H9 (cell line): ENCODE measurements at regions not wholly inside any gene's neighbourhood (a gene's known extent, or its start where the extent isn't known, plus 50 kb on each side); places are given as distances from the start of the nearest gene placed in this dataset.

Experiments used
- DNase-seq: peaks from one replicate; pipeline ENCODE4 v3.0.0-alpha.2; 2017
- H2AFZ ChIP-seq: one replicate; pipeline ENCODE4 v1.6.1; 2013; ENCODE audit warnings: mild to moderate bottlenecking, low read length, control low read depth, moderate library complexity
- H2AK5ac ChIP-seq: 2 replicates; pipeline ENCODE4 v1.6.1; 2013; ENCODE audit warnings: low read length, control low read depth, mixed read lengths; ENCODE audit not compliant: insufficient read length
- H2BK120ac ChIP-seq: one replicate; pipeline ENCODE4 v1.6.1; 2013; ENCODE audit warnings: low read depth, mild to moderate bottlenecking, low read length, control low read depth, inconsistent platforms; ENCODE audit not compliant: poor library complexity, severe bottlenecking
- H2BK12ac ChIP-seq: 2 replicates; pipeline ENCODE4 v1.6.1; 2013; ENCODE audit warnings: low read length, control low read depth, mixed read lengths, low read depth; ENCODE audit not compliant: insufficient read length
- H2BK15ac ChIP-seq: 2 replicates; pipeline ENCODE4 v1.6.1; 2013; ENCODE audit warnings: low read depth, low read length, control low read depth
- H2BK20ac ChIP-seq: one replicate; pipeline ENCODE4 v1.6.1; 2013; ENCODE audit warnings: low read depth, mild to moderate bottlenecking, low read length, control low read depth, inconsistent platforms; ENCODE audit not compliant: poor library complexity, severe bottlenecking
- H2BK5ac ChIP-seq: 2 replicates; pipeline ENCODE4 v1.6.1; 2013; ENCODE audit warnings: low read length, control low read depth, mixed read lengths; ENCODE audit not compliant: insufficient read length
- H3K14ac ChIP-seq: 2 replicates; pipeline ENCODE4 v1.6.1; 2013; ENCODE audit warnings: low read length, control low read depth; ENCODE audit not compliant: insufficient read depth
- H3K18ac ChIP-seq: 2 replicates; pipeline ENCODE4 v1.6.1; 2013; ENCODE audit warnings: low read depth, mild to moderate bottlenecking, mixed read lengths, low read length, control low read depth; ENCODE audit not compliant: insufficient read length
- H3K23ac ChIP-seq: 2 replicates; pipeline ENCODE4 v1.6.1; 2013; ENCODE audit warnings: low read length, control low read depth, mixed read lengths, low read depth; ENCODE audit not compliant: insufficient read length
- H3K23me2 ChIP-seq: 2 replicates; pipeline ENCODE4 v1.6.1; 2013; ENCODE audit warnings: low read depth, mild to moderate bottlenecking, mixed read lengths, low read length, control low read depth; ENCODE audit not compliant: insufficient read length, poor library complexity, severe bottlenecking
- H3K27ac ChIP-seq: 2 replicates; pipeline ENCODE4 v1.5.1; 2013; ENCODE audit warnings: low read length, control low read depth, mixed read lengths, low read depth; ENCODE audit not compliant: insufficient read length
- H3K27me3 ChIP-seq: 2 replicates; pipeline ENCODE4 v1.6.1; 2013; ENCODE audit warnings: low read length, control low read depth, inconsistent platforms; ENCODE audit not compliant: insufficient read depth
- H3K4ac ChIP-seq: 2 replicates; pipeline ENCODE4 v1.6.1; 2013; ENCODE audit warnings: low read depth, mild to moderate bottlenecking, control low read depth, inconsistent platforms, low read length, moderate library complexity
- H3K4me1 ChIP-seq: 2 replicates; pipeline ENCODE4 v1.6.1; 2013; ENCODE audit warnings: low read length, control low read depth, inconsistent platforms; ENCODE audit not compliant: insufficient read depth
- H3K4me2 ChIP-seq: 2 replicates; pipeline ENCODE4 v1.6.1; 2013; ENCODE audit warnings: low read length, control low read depth, mixed read lengths; ENCODE audit not compliant: insufficient read length, insufficient read depth
- H3K56ac ChIP-seq: 2 replicates; pipeline ENCODE4 v1.6.1; 2013; ENCODE audit warnings: low read depth, mild to moderate bottlenecking, mixed read lengths, low read length, control low read depth; ENCODE audit not compliant: insufficient read length
- H3K79me1 ChIP-seq: 2 replicates; pipeline ENCODE4 v1.6.1; 2013; ENCODE audit warnings: low read depth, mild to moderate bottlenecking, moderate library complexity, low read length, control low read depth, inconsistent platforms; ENCODE audit not compliant: insufficient read depth, poor library complexity, severe bottlenecking
- H3K79me2 ChIP-seq: 2 replicates; pipeline ENCODE4 v1.6.1; 2013; ENCODE audit warnings: low read length, control low read depth, inconsistent platforms; ENCODE audit not compliant: insufficient read depth
- H3K9ac ChIP-seq: 2 replicates; pipeline ENCODE4 v1.6.1; 2013; ENCODE audit warnings: low read length, control low read depth, mixed read lengths; ENCODE audit not compliant: insufficient read length; ENCODE audit errors: extremely low read depth
- H3K9me3 ChIP-seq: one replicate; pipeline ENCODE4 v1.6.1; 2013; ENCODE audit warnings: low read depth, low read length, inconsistent platforms; ENCODE audit not compliant: control insufficient read depth
- H3T11ph ChIP-seq: one replicate; pipeline ENCODE4 v1.6.1; 2013; ENCODE audit warnings: mild to moderate bottlenecking, low read length, control low read depth, inconsistent platforms
- H4K20me1 ChIP-seq: one replicate; pipeline ENCODE4 v1.6.1; 2013; ENCODE audit not compliant: control insufficient read depth, insufficient read length, insufficient read depth
- H4K5ac ChIP-seq: 2 replicates; pipeline ENCODE4 v1.6.1; 2013; ENCODE audit warnings: low read depth, mild to moderate bottlenecking, mixed read lengths, low read length, control low read depth; ENCODE audit not compliant: insufficient read length
- H4K8ac ChIP-seq: replicated peaks from 2 replicates; pipeline ENCODE4 v1.6.1; 2013; ENCODE audit warnings: low read length, control low read depth, mixed read lengths, low read depth; ENCODE audit not compliant: insufficient read length
- H4K91ac ChIP-seq: 2 replicates; pipeline ENCODE4 v1.6.1; 2013; ENCODE audit warnings: low read depth, mild to moderate bottlenecking, moderate library complexity, mixed read lengths, low read length, control low read depth; ENCODE audit not compliant: insufficient read length
- H3K27ac Mint-ChIP-seq, 3 experiments: 2 replicates in 2 of 3; 3 replicates in 1 of 3; pipeline ENCODE4 v1.8.0; 2020 to 2021; ENCODE audit warnings: mixed read lengths in 3 of 3, mild to moderate bottlenecking in 1 of 3, moderate library complexity in 1 of 3
- H3K27me3 Mint-ChIP-seq: 2 replicates; pipeline ENCODE4 v1.8.0; 2021; ENCODE audit warnings: low read depth, mild to moderate bottlenecking, moderate library complexity, mixed read lengths
- H3K36me3 Mint-ChIP-seq, 3 experiments: 2 replicates in 2 of 3; 3 replicates in 1 of 3; pipeline ENCODE4 v1.8.0; 2020 to 2021; ENCODE audit warnings: low read depth in 3 of 3, mixed read lengths in 3 of 3; ENCODE audit not compliant: insufficient read depth in 1 of 3
- H3K4me1 Mint-ChIP-seq, 2 experiments: 2 replicates each; pipeline ENCODE4 v1.8.0; 2020; ENCODE audit warnings: mixed read lengths in 2 of 2
- H3K4me3 Mint-ChIP-seq, 2 experiments: 2 replicates in 1 of 2; 3 replicates in 1 of 2; pipeline ENCODE4 v1.8.0; 2020 to 2021; ENCODE audit warnings: mild to moderate bottlenecking in 2 of 2, mixed read lengths in 2 of 2, moderate library complexity in 1 of 2
- H3K9me3 Mint-ChIP-seq, 2 experiments: 2 replicates in 1 of 2; 3 replicates in 1 of 2; pipeline ENCODE4 v1.8.0; 2020; ENCODE audit warnings: mild to moderate bottlenecking in 2 of 2, mixed read lengths in 2 of 2, moderate library complexity in 1 of 2
- CTCF ChIP-seq: fragments of 200-600 bp; sonication (generic); conservative IDR thresholded peaks from 3 replicates; pipeline ENCODE4 v1.8.0; 2021; ENCODE audit warnings: antibody characterized with exemption, mild to moderate bottlenecking
- WGBS: extraction: QIAGEN DNeasy Blood & Tissue Kit; methylation state at CpG from one replicate; pipeline ENCODE4 v1.1.7; 2013; ENCODE audit warnings: missing lambda C conversion rate, low lambda C conversion rate, mixed read lengths; ENCODE audit not compliant: insufficient read length; ENCODE audit errors: extremely low coverage; 5-methylcytosine and 5-hydroxymethylcytosine counted together

- Histone ChIP-seq H3K23me2 (no peaks in the 10 kb centered on the region), H4K5ac (no peak overlapping the region), H3K79me2 (no peaks in the 10 kb centered on the region), H3K56ac (no peak overlapping the region), H3K14ac (no peak overlapping the region), H3K27me3 (no peaks in the 10 kb centered on the region), H2BK20ac (no peak overlapping the region), H3K9ac (no peak overlapping the region), H4K20me1 (no peaks in the 10 kb centered on the region), H3K18ac (no peak overlapping the region), H3T11ph (no peak overlapping the region), H2BK5ac (no peak overlapping the region), H3K79me1 (no peaks in the 10 kb centered on the region), H4K8ac (no peak overlapping the region), H2AK5ac (no peak overlapping the region), H2AFZ (no peak overlapping the region), H3K4me1 (no peaks in the 10 kb centered on the region), H3K4ac (no peak overlapping the region), H3K9me3 (no peaks in the 10 kb centered on the region), H2BK12ac (no peak overlapping the region), H3K4me2 (no peak overlapping the region), H3K27ac (no peak overlapping the region), H2BK15ac (no peak overlapping the region), H3K23ac (no peak overlapping the region), H4K91ac (no peak overlapping the region), H2BK120ac (no peak overlapping the region)
- no peak for TF ChIP-seq CTCF
- Mint-ChIP-seq H3K36me3 (peaks cover 0 to 16% (median 0%) of the 10 kb centered on the region in 3 experiments; a peak in 2 of 7 replicates), H3K4me3 (no peak overlapping the region), H3K27ac (no peak overlapping the region), H3K4me1 (no peaks in the 10 kb centered on the region), H3K27me3 (no peaks in the 10 kb centered on the region; the same call in none of the 2 replicates), H3K9me3 (peaks cover 41 to 59% of the 10 kb centered on the region in 2 experiments)
- no peak for DNase-seq
- WGBS: no CpG with 5 or more reads among the region's 4 CpGs
Measured at GRCh38 chr21:24224422-24224821, 1382.9 kb downstream of the MRPL39 start.
